Breast epithelium (tissue), 4 donors: ENCODE measurements at regions not wholly inside any gene's neighbourhood (a gene's known extent, or its start where the extent isn't known, plus 50 kb on each side); places are given as distances from the start of the nearest gene placed in this dataset.
"Not testable (repeated sequence)": the region's sequence is repeated elsewhere in the genome, so short reads cannot be mapped to it uniquely, and the experiment has no call there.

ENCODE experiments used
- DNase-seq, 2 donors: peaks; one replicate each; pipeline ENCODE4 v3.0.0-alpha.2; 2019; ENCODE audit warnings: low spot score in 2 of 2
- H3K27ac ChIP-seq, 2 donors: fragments of 200-600 bp; sonication (generic) in 1 of 2; one replicate each; pipeline ENCODE4 v1.5.1; 2016 to 2019; ENCODE audit warnings: mild to moderate bottlenecking in 1 of 2
- H3K27me3 ChIP-seq, 2 donors: fragments of 200-600 bp; sonication (generic) in 1 of 2; one replicate each; pipeline versions ENCODE4 v1.5.1 to v1.6.0; 2017 to 2019; ENCODE audit warnings: control low read depth in 1 of 2, mild to moderate bottlenecking in 1 of 2
- H3K36me3 ChIP-seq: fragments of 200-600 bp; one replicate; pipeline ENCODE4 v1.5.1; 2019
- H3K4me1 ChIP-seq, 2 donors: fragments of 200-600 bp; sonication (generic); one replicate each; pipeline ENCODE4 v1.5.1; 2016 to 2019; ENCODE audit warnings: control low read depth in 1 of 2
- H3K4me3 ChIP-seq, 3 donors: fragments of 200-600 bp; sonication (generic); 1 replicate in 2 of 3; 2 replicates in 1 of 3; pipeline ENCODE4 v1.5.1; 2016 to 2019; ENCODE audit warnings: mild to moderate bottlenecking in 3 of 3, moderate library complexity in 2 of 3
- H3K9me3 ChIP-seq, 2 donors: fragments of 200-600 bp; sonication (generic) in 1 of 2; one replicate each; pipeline ENCODE4 v1.5.1; 2016 to 2019; ENCODE audit warnings: control low read depth in 1 of 2
- POLR2A ChIP-seq: fragments of 450-650 bp; IDR thresholded peaks from one replicate; pipeline ENCODE4 v1.6.1; 2016; ENCODE audit warnings: antibody characterized with exemption, mild to moderate bottlenecking, moderate library complexity
- POLR2AphosphoS5 ChIP-seq, 3 donors: sonication (generic); formaldehyde crosslinking; IDR thresholded peaks; one replicate each; pipeline ENCODE4 v1.6.1; 2017; ENCODE audit warnings: antibody characterized with exemption in 3 of 3
- intact Hi-C: fragments of 100-400 bp; cut with DNase I; formaldehyde crosslinking; loops from one replicate; pipeline ENCODE4 v1.15.1; 2023; ENCODE audit warnings: low total_unique reads
- TF ChIP-seq, protein P1 (sequence below), 3 donors: fragments of 450-650 bp; IDR thresholded peaks; one replicate each; pipeline ENCODE4 v1.5.1; 2016 to 2017; ENCODE audit warnings: antibody characterized with exemption in 3 of 3, mild to moderate bottlenecking in 3 of 3, moderate library complexity in 3 of 3

DNA sequence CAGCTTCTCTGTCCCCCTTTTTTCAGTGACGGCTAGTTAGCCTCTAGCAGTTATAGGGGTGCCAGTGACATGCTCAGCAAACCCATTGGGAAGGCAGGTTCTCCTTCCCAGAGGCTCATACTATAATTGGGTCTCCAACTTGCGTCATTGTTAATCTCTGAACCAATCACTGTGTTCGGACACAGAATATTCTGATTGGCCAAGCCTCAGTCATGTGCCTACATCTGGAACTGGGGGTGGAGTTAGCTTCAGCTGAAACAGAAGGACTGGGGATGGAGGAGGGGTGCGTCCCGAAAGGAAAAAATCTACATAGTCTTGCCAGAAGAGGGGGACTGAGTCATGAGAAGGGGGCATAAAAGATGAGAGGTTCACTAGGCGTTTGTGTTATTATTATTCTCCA is 165.6 kb downstream of the SUDS3 start:
- intact Hi-C loops: no loop called here
- TF ChIP-seq POLR2AphosphoS5 (IDR thresholded peaks at IDR 0.05): no peak
- TF ChIP-seq, protein P1, sequence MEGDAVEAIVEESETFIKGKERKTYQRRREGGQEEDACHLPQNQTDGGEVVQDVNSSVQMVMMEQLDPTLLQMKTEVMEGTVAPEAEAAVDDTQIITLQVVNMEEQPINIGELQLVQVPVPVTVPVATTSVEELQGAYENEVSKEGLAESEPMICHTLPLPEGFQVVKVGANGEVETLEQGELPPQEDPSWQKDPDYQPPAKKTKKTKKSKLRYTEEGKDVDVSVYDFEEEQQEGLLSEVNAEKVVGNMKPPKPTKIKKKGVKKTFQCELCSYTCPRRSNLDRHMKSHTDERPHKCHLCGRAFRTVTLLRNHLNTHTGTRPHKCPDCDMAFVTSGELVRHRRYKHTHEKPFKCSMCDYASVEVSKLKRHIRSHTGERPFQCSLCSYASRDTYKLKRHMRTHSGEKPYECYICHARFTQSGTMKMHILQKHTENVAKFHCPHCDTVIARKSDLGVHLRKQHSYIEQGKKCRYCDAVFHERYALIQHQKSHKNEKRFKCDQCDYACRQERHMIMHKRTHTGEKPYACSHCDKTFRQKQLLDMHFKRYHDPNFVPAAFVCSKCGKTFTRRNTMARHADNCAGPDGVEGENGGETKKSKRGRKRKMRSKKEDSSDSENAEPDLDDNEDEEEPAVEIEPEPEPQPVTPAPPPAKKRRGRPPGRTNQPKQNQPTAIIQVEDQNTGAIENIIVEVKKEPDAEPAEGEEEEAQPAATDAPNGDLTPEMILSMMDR (IDR thresholded peaks at IDR 0.05): no peak
- no peak for TF ChIP-seq POLR2A
- no peaks in the 10 kb centered on the region for H3K4me1 ChIP-seq
- no peak for DNase-seq
- no peaks in the 10 kb centered on the region for H3K9me3 ChIP-seq
- H3K27me3 ChIP-seq: peaks cover 0 to 5% of the 10 kb centered on the region in 2 donors
- H3K4me3 ChIP-seq: no peak overlapping the region
- no peak overlapping the region for H3K27ac ChIP-seq
- no peaks in the 10 kb centered on the region for H3K36me3 ChIP-seq

GRCh38 chr12:118543651-118544050 is 167.3 kb downstream of the SUDS3 start:
- no peak for DNase-seq
- TF ChIP-seq POLR2AphosphoS5 (IDR thresholded peaks at IDR 0.05) (no peak), POLR2A (no peak)
- TF ChIP-seq, protein P1 (IDR thresholded peaks at IDR 0.05): no peak
- intact Hi-C loops: no loop called here

GRCh38 chr12:118544569-118544968 is 168.2 kb downstream of the SUDS3 start:
- TF ChIP-seq POLR2AphosphoS5 (IDR thresholded peaks at IDR 0.05): no peak
- TF ChIP-seq, protein P1 (IDR thresholded peaks at IDR 0.05): no peak
- TF ChIP-seq POLR2A: no peak
- intact Hi-C loops: no loop called here
- no peak for DNase-seq
- Histone ChIP-seq H3K9me3 (peaks cover 0 to 16% of the 10 kb centered on the region in 2 donors), H3K27me3 (no peaks in the 10 kb centered on the region), H3K36me3 (no peaks in the 10 kb centered on the region), H3K27ac (no peak overlapping the region), H3K4me1 (no peaks in the 10 kb centered on the region), H3K4me3 (no peak overlapping the region)

More at GRCh38 chr12:118543651-118544050, 167.3 kb downstream of the SUDS3 start:
- Histone ChIP-seq H3K9me3 (peaks cover 0 to 14% of the 10 kb centered on the region in 2 donors), H3K4me3 (no peak overlapping the region), H3K27me3 (no peaks in the 10 kb centered on the region), H3K4me1 (no peaks in the 10 kb centered on the region), H3K36me3 (no peaks in the 10 kb centered on the region), H3K27ac (no peak overlapping the region)

GRCh38 chr12:118547606-118548005 is 171.3 kb downstream of the SUDS3 start:
- DNase-seq, H3K27me3 ChIP-seq, H3K36me3 ChIP-seq, H3K4me3 ChIP-seq, H3K4me1 ChIP-seq, intact Hi-C loops, H3K27ac ChIP-seq: not testable (repeated sequence)
- H3K9me3 ChIP-seq: peaks cover 0 to 16% of the 10 kb centered on the region in 2 donors

DNA sequence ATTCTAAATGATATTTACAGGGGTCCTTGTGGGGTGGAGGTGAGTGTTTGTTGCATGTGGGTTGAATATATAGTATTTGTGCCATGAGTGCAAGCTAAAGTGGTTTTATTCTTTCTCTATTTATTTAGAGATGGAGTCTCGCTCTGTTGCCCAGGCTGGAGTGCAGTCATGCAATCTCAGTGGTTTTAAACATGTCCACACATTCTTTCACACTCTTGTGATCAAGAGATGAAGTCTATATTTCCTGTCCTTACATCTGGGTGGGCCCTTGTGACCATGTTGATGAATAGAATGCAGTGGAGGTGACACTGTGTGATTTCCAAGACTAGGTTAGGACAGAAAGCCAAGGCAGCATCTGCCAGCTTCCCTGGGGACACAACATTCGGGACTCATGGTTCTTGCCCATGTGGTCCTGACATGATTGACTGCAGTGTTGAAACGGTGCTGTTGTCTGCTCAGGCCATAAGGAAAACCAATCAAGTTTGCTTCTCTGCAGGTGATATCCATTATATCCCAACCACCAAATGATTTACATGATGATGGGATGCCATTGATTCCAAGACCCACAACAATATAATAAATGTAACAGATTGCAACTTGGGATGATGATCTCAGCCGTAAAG is 172.6 kb downstream of the SUDS3 start:
- no peaks in the 10 kb centered on the region for H3K36me3 ChIP-seq
- no peak overlapping the region for H3K27ac ChIP-seq
- no peaks in the 10 kb centered on the region for H3K27me3 ChIP-seq
- no peak overlapping the region for H3K4me3 ChIP-seq
- intact Hi-C loops: no loop called here
- H3K9me3 ChIP-seq: peaks cover 0 to 16% of the 10 kb centered on the region in 2 donors
- no peak for DNase-seq
- TF ChIP-seq, protein P1 (IDR thresholded peaks at IDR 0.05): no peak
- TF ChIP-seq POLR2AphosphoS5 (IDR thresholded peaks at IDR 0.05): no peak
- TF ChIP-seq POLR2A: no peak
- H3K4me1 ChIP-seq: no peaks in the 10 kb centered on the region
